ENCODE measurements at regions not wholly inside any gene's neighbourhood (a gene's known extent, or its start where the extent isn't known, plus 50 kb on each side); places are given as distances from the start of the nearest gene placed in this dataset.

GRCh38 chr4:159552979-159553768, 450.3 kb downstream of the RAPGEF2 start:
- TF ChIP-seq MAFK (conservative IDR thresholded peaks at IDR 0.05 in 1 of 2, IDR thresholded peaks at IDR 0.05 in 1 of 2; ENCODE audit: low read length in 2 of 2): no peak
- TF ChIP-seq NFE2L2 (IDR thresholded peaks at IDR 0.05; ENCODE audit: low read length): no peak
- no peak for TF ChIP-seq ESRRA (CRISPR knock-in tag; IDR thresholded peaks at IDR 0.05; ENCODE audit: low read depth)
- TF ChIP-seq SMC3 (IDR thresholded peaks at IDR 0.05; ENCODE audit: low read length): no peak
- TF ChIP-seq, protein P1, sequence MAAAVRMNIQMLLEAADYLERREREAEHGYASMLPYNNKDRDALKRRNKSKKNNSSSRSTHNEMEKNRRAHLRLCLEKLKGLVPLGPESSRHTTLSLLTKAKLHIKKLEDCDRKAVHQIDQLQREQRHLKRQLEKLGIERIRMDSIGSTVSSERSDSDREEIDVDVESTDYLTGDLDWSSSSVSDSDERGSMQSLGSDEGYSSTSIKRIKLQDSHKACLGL (CRISPR knock-in tag; IDR thresholded peaks at IDR 0.05): no peak
- no peak for TF ChIP-seq KAT8 (CRISPR knock-in tag; IDR thresholded peaks at IDR 0.05)
- no peak for TF ChIP-seq ZNF660 (CRISPR knock-in tag; IDR thresholded peaks at IDR 0.05; ENCODE audit: borderline replicate concordance, low read depth)
- TF ChIP-seq GABPB1 (CRISPR knock-in tag; IDR thresholded peaks at IDR 0.05): no peak
- TF ChIP-seq CHD2 (IDR thresholded peaks at IDR 0.05; ENCODE audit: low read depth, low read length): no peak
- no peak for TF ChIP-seq ZNF703 (CRISPR knock-in tag; IDR thresholded peaks at IDR 0.05; ENCODE audit: borderline replicate concordance)
- TF ChIP-seq POLR2A (IDR thresholded peaks at IDR 0.05; ENCODE audit: insufficient read depth in 1 of 2, low read depth in 2 of 2, low read length in 2 of 2): no peak
- no peak for TF ChIP-seq CREB1 (IDR thresholded peaks at IDR 0.05)
- no peak for TF ChIP-seq CREB1 (CRISPR knock-in tag; IDR thresholded peaks at IDR 0.05)
- no peak for TF ChIP-seq ZNF296 (CRISPR knock-in tag; conservative IDR thresholded peaks at IDR 0.05)
- TF ChIP-seq, protein P2, sequence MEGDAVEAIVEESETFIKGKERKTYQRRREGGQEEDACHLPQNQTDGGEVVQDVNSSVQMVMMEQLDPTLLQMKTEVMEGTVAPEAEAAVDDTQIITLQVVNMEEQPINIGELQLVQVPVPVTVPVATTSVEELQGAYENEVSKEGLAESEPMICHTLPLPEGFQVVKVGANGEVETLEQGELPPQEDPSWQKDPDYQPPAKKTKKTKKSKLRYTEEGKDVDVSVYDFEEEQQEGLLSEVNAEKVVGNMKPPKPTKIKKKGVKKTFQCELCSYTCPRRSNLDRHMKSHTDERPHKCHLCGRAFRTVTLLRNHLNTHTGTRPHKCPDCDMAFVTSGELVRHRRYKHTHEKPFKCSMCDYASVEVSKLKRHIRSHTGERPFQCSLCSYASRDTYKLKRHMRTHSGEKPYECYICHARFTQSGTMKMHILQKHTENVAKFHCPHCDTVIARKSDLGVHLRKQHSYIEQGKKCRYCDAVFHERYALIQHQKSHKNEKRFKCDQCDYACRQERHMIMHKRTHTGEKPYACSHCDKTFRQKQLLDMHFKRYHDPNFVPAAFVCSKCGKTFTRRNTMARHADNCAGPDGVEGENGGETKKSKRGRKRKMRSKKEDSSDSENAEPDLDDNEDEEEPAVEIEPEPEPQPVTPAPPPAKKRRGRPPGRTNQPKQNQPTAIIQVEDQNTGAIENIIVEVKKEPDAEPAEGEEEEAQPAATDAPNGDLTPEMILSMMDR (CRISPR knock-in tag; IDR thresholded peaks at IDR 0.05): no peak
